Activated CD4-positive, CD25-positive, alpha-beta regulatory T cell treated with anti-CD3 and anti-CD28 coated beads, Interleukin-2, amount 50 U/mL, for 72 hours (primary cell): ENCODE measurements at regions not wholly inside any gene's neighbourhood (a gene's known extent, or its start where the extent isn't known, plus 50 kb on each side); places are given as distances from the start of the nearest gene placed in this dataset.
"Not testable (repeated sequence)": the region's sequence is repeated elsewhere in the genome, so short reads cannot be mapped to it uniquely, and the experiment has no call there.

Experiments used
- DNase-seq: peaks from one replicate; pipeline ENCODE4 v3.0.0; 2021

GRCh38 chr4:19293781-19294180, 957.9 kb upstream of the SLIT2 start:
- DNase-seq: no peak

DNA sequence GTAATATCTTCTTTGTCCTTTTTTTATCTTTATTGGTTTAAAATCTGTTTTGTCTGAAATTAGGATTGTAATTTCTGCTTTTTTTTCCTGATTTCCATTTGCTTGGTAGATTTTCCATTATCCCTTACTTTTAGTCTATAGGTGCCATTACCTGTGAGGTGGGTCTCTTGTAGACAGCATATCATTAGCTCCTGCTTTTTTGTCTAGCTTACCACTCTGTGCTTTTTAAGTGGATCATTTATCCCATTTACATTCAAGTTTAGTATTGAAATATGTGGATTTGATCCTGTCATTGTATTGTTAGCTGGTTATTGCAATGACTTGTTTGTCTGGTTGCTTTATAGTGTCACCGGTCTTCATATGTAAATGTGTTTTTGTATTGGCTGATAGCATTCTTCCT, 958.6 kb upstream of the SLIT2 start:
- DNase-seq: no peak

DNA sequence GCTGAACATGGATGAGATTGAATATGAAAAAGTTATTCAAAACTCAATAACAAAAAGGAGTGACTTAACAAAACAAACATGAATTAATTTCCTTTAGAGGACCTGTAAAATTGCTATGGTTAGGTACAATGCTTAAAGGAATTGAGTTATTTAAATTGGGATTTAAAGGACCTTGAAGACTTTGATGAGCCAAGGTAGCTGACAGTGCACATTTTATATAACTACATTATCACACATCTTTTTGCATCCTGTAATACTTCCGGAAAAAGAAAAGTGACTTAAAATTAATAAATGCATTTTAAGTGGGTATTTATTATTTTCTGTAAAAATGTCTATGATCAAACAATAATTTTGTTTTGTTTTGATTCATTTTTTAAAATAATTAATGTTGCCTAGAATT, 964.8 kb upstream of the SLIT2 start:
- DNase-seq: no peak

- DNase-seq: no peak
Measured at GRCh38 chr4:19285146-19285545, 966.6 kb upstream of the SLIT2 start.

GRCh38 chr4:19278665-19279064, 973.0 kb upstream of the SLIT2 start:
- DNase-seq: no peak

DNA sequence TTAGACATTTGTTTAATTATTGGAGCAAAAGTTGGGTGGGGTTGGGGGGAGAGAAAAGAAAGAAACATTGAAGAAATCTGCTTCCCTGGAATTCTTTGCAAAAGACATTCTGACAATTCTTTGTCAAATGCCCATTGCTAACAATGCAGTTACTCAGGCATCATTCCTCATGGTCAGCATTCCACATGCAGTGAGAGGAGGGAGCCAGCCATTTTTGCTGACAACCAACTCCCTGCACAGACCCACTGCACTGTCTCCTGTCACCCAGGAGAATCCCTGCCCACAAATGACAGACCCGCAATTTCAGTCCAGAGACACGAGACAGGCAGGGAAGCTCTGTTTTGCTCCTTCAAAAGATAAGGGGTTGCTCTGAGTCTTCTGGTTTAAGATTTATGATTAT, 985.1 kb upstream of the SLIT2 start:
- no peak for DNase-seq

DNA sequence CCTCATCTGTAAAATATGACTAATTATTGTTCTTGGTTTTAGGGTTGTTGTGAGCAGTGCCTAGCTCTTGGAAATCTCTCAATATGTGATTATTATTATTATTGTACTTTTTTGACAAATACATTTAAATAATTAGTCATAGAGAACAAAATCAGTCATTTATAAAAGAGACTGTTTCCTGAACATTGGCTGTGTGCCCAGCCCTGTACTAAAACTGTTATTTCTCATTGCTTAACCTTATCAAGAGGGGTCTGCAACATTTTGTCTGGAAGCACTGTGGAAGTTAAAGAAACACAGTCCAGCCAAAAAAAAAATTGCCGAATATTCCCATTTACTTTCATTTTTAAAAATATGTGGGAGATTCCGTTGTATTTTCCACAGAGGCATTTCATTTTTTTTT, 989.2 kb upstream of the SLIT2 start:
- DNase-seq: no peak

- no peak for DNase-seq
Measured at GRCh38 chr4:19260346-19260745, 991.4 kb upstream of the SLIT2 start.

DNA sequence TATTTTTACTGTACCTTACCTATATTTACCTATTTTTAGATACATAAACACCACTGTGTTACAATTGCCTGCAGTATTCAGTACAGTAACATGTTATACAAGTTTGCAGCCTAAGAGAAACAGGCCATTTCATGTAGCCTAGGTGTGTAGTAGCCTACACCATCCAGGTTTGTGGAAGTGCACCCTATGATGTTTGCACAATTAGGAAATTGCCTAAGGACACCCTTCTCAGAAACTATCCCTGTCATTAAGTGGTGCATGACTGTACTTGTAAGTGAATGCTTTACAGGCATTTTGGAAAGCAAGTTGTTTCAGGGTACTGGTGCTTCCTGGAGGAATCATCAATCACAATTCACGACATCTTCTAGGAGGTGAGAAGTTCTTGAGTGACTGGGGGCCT, 991.8 kb upstream of the SLIT2 start:
- DNase-seq: no peak

GRCh38 chr4:19256823-19257222, 994.9 kb upstream of the SLIT2 start:
- no peak for DNase-seq

GRCh38 chr4:19254486-19254885, 997.2 kb upstream of the SLIT2 start:
- DNase-seq: no peak

DNA sequence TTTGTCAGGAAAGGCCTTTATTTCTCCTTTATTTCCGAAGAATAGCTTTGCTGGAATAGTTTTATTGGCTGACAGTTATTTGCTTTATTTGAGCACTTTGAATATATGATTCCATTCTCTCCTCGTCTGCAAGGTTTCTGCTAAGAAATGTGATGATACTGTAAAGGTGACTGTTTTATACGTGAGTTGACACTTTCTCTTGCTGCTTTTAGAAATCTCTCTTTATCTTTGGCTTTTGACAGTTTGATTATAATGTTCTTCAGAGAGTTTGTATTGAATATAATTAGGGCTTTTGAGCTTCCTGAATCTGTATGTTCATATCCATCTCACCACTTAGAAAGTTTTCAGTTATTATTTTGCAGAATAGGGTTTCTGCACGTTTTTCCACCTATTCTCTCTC, 1003.7 kb upstream of the SLIT2 start:
- DNase-seq: no peak

- no peak for DNase-seq
Measured at GRCh38 chr4:19241895-19242294, 1009.8 kb upstream of the SLIT2 start.

DNA sequence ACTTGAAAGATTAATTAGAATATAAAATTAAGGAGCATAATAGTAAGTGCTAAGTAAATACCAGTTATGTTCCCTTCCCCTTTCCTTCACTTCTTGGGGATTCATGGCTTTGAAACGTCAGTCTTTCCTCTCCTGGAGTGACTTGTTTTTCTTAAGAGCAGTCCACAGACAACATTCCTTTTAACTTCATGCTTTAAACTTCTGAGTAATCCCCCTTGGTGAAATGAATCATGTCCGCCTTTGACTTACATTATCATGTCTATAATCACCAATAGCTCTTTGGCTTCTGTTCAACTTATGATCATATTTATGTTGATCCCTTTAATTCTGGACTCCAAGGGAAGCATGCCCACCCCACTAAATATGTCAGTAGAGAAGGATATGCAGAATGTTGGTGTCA, 1012.1 kb upstream of the SLIT2 start:
- no peak for DNase-seq

DNA sequence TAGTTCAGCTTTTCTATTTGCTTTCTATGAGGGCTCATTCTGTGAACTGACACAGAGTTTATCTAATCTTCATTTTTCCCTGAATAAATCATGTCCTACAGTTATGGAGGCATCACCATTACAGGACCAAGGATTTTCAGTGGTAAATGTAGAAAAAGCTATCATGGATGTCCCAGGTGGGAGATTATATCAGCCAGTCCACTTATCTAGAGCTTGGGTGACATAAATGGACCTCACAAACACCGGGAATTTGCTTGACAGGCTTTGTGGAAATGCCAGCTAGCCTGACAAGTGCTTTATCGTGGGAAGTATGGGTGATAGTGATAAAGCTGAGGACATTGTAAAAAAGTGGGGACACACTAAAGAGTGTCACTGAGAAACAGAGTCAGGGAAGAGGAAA, 1015.2 kb upstream of the SLIT2 start:
- no peak for DNase-seq

- DNase-seq: no peak
Measured at GRCh38 chr4:19230906-19231545, 1020.7 kb upstream of the SLIT2 start.

- DNase-seq: no peak
Measured at GRCh38 chr4:19227701-19228100, 1024.0 kb upstream of the SLIT2 start.

- no peak for DNase-seq
Measured at GRCh38 chr4:19224820-19225219, 1026.9 kb upstream of the SLIT2 start.

GRCh38 chr4:19216476-19216875, 1035.2 kb upstream of the SLIT2 start:
- DNase-seq: no peak

- DNase-seq: no peak
Measured at GRCh38 chr4:19214591-19215186, 1037.0 kb upstream of the SLIT2 start.

DNA sequence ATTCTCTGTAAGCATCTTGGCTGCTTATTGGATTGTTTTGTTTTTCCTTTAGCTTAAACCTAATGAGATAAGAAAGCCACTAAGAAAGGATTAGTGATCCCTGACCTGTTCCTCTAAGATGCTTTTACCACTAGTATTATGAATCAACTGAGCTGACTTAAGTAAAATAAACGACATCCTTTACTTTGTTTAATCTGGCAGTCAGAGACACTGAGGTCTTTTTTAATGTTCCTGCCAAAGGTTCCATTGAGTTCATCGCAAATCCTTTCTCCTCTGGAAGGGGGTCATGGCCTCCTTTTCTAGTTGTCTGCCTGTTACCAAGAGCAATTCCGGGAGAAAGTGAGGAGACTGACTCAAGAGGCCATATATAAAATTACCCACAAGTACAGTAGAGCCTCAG, 1038.3 kb upstream of the SLIT2 start:
- no peak for DNase-seq

- DNase-seq: no peak
Measured at GRCh38 chr4:19205853-19206252, 1045.9 kb upstream of the SLIT2 start.

- not testable (repeated sequence) for DNase-seq
Measured at GRCh38 chr4:19197838-19198237, 1053.9 kb upstream of the SLIT2 start.

DNA sequence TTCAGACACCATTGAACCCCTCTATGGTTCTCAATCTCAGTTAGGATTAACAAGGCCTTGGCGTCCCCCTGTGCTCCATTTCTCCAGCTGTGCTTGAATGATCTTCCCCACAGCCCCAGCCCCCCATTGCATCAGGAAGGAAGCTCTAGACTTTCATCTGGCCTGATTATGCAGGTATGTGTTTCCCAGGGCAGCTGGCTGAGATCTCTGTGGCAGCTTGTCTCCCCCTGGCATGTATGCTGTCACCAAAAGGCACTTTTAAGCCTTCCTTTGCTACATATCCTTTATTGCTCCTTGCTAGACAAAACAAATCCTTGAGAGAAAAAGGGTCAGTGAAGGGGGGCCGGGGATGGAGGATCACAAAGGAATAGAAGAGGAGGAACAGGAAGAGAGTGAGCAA, 1056.0 kb upstream of the SLIT2 start:
- no peak for DNase-seq

DNA sequence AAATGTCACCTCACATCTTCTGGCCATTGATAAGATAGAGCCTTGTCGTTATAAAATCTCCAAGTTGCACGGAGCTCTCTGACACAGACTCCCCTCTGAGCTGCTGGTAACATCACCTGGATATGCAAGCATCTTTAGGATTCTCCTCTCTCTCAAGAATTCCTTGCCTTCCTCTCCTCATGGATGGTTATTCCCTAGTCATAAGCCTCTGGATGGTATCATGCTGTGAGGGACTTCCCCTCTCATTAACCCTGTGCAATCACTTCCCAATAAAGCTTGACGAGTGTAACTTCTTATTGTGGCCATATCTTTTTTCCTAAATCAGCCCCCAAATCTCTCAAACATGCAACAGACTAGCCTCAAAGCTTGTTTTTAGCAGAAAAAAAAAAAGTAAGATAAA, 1057.0 kb upstream of the SLIT2 start:
- no peak for DNase-seq
